HG03095 (cell line): ENCODE measurements at regions not wholly inside any gene's neighbourhood (a gene's known extent, or its start where the extent isn't known, plus 50 kb on each side); places are given as distances from the start of the nearest gene placed in this dataset.
"Not testable (repeated sequence)": the region's sequence is repeated elsewhere in the genome, so short reads cannot be mapped to it uniquely, and the experiment has no call there.

Experiments
- ATAC-seq: cut with Tn5 transposase; IDR thresholded peaks from one replicate; pipeline ENCODE4 v1.9.1; 2021; ENCODE audit warnings: moderate library complexity; ENCODE audit not compliant: unreplicated experiment

DNA sequence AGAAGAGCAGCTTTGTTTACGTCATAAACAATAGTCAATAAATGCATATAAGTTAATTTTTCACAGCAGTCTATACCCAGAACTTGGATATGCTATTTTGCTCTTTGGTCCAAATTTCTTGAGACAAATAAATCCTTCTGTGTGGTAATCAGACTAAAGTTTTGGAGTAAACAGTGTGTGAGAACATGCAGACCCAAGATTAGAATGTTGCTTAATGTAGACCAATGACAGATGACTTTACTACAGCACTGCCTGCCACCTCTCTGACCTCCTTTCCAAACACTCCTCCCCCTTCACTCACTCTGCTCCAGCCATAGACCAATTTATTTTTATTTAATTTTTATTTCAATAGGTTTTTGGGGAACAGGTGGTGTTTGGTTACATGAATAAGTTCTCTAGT lies 115.3 kb upstream of the TANK start:
- ATAC-seq = no peak

DNA sequence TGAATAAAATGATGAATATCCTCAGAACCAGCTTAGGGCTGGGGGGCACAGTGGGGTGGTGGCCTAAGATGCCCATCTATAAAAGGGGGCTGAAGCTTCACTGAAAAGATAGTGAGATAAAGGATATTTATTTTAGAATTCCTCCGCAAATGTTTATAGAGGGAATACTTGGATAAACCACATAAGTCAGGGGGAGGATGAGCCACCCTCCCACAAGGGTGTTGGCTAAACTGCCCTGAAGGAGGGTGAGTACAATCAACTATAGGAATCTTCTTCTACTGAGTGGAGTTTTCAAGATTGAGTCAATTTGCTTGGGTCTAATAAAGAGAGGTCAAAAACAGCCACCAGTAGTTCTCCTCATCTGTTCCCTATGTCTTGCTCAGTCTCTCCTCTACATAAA lies 114.5 kb upstream of the TANK start:
- ATAC-seq = no peak

GRCh38 chr2:161046876-161047275 lies 113.4 kb upstream of the TANK start:
- ATAC-seq = no peak

DNA sequence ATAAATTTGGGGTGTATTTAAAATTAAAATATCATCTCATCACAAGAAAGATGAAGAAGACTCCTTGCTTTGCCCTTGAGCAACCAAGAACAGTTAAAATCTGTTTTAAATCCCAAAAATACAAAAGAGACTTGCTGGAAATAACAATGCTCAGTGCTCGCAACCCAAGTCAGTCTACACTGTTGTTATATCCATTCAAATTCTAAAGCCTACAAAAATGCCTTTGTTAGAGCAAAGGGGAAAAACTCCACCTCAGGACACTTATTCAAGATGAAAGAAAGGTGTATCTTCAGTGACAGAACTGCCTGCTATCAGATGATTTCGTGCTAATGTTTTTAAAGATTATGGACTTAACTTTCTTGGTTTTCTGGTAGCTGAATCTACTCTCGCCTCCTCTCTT lies 111.9 kb upstream of the TANK start:
- no peak for ATAC-seq

GRCh38 chr2:161049559-161049958 lies 110.7 kb upstream of the TANK start:
- ATAC-seq = no peak

- no peak for ATAC-seq
Measured at GRCh38 chr2:161052214-161052613, 108.0 kb upstream of the TANK start.

GRCh38 chr2:161055289-161055688 lies 104.9 kb upstream of the TANK start:
- no peak for ATAC-seq

DNA sequence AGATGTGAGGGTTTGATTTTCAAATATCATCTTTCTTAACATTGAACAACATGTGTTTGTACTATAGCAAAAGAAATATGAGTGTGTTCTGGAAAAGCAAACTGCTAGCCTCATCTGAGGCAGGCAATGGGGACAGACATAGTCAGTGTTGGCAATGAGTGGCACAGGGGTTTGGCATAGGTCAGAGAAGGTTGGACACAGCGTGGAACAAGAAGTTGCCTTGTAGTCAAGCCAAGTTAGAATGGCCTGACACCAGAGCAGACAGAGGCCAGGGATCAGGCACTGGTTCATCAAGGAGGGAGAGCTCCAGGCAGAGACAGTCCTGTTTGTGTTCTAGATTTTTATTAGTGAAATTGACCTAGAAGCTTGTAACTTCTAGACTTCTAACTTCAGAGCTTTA lies 100.8 kb upstream of the TANK start:
- ATAC-seq = no peak

- no peak for ATAC-seq
Measured at GRCh38 chr2:161061786-161062185, 98.4 kb upstream of the TANK start.

GRCh38 chr2:161063157-161063945 lies 96.9 kb upstream of the TANK start:
- peak; percentile 86 for ATAC-seq

GRCh38 chr2:161063946-161064306 lies 96.3 kb upstream of the TANK start:
- peak; percentile 36 for ATAC-seq

DNA sequence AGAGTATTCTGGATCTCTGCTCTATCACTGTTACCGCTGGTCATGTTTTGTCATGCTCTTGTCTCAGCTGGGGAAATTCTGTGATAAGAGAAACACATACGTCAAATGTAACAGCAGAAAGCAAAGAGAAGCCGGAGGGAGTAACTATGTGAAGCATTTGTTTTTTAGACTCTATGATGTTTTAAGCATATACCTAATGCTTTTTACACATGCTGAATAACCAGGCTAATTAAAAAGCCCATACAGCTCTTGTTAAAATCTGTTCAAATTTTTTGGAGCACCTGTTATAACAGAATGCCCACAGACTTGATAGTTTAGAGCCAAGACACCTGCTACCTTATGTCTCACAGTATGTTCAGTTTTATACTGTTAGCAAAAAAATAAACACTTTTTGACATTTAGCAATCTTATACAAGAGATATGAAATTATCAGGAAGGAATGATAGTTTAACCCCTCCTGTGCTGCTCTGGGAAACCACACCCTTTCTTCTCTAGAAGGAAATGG lies 92.3 kb upstream of the TANK start:
- ATAC-seq = no peak

DNA sequence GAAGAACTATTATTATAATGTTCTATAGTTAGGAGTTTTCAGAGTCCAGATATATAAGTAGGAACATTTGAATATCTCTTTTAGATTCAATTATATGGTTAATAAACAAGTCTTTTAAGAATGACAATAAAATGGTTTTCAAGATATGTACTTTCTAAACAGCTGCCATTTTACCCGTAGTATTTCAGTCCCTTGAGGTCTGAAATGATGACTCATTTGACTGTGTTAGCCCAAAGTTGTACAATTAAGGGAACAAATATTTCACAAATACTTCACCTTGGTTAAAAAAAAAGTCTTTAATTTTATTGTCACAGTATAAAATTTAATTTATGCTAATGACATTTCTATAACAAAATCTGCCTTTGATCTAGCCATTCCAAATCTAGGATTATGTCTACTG lies 91.6 kb upstream of the TANK start:
- no peak for ATAC-seq

- ATAC-seq = no peak
Measured at GRCh38 chr2:161070693-161071479, 89.3 kb upstream of the TANK start.

- not testable (repeated sequence) for ATAC-seq
Measured at GRCh38 chr2:161072436-161072835, 87.8 kb upstream of the TANK start.

GRCh38 chr2:161075701-161076100 lies 84.5 kb upstream of the TANK start:
- ATAC-seq = no peak

DNA sequence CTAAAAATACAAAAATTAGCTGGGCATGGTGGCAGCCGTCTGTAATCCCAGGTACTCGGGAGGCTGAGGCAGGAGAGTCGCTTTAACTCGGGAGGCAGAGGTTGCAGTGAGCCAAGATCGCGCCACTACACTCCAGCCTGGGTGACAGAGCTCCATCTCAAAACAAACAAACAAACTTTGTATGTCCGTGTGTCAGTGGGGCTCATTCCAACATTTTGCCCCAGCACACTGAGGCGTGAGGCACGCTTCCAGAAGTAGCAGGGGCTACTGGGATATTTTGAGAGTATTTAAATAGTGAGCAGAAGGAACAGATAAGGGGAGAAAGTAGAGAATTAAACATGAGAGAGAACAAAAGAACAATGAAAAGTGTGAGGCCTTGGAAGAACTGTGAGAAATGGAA lies 83.3 kb upstream of the TANK start:
- no peak for ATAC-seq

DNA sequence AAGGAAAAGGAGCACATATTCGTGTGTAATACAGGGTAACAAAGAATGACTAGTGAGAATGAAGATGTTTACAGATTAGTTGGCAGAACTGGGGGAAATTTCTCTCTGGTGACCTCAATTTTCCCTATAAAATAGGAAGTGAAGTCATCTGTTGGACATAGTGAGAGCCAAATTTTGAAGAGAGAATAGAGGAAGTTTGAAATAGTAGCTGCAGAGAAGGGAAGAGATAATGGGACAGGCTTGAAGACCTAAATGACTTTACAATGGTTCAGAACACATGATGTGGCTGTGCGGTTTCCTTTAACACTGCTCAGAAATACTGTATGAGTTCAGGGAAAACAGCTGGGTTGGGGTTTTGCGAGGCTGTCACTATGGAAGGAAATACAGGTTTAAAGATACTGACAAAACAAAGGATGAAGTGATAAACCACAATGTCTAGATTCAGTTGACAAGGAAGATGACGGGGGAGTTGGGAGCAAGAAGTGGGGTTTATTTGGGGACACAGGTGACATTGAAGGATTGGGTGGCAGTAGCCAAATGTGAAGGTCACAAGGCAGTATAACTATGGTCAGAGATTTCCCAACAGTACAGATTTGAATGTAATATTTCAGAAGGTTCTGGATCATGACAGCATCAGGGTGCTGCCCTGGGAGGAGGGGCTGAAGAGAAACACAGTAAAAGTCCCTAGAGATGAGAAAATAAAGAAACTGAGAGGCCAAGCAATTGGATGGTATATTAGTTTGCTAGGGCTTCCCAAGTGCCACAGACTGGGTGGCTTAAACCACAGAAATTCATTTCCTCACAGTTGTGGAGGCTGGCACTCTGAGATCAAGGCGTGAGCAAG lies 82.6 kb upstream of the TANK start:
- ATAC-seq = peak; percentile 86

- ATAC-seq = peak; percentile 20
Measured at GRCh38 chr2:161078211-161078539, 82.1 kb upstream of the TANK start.

- no peak for ATAC-seq
Measured at GRCh38 chr2:161085149-161085548, 75.1 kb upstream of the TANK start.

- peak; percentile 92 for ATAC-seq
Measured at GRCh38 chr2:161088658-161089350, 71.4 kb upstream of the TANK start.
